AG04450 (cell line): ENCODE measurements at regions not wholly inside any gene's neighbourhood (a gene's known extent, or its start where the extent isn't known, plus 50 kb on each side); places are given as distances from the start of the nearest gene placed in this dataset.
A peak's percentile ranks its signal among the peaks of the same experiment; 100 is the strongest.

Experiments used
- CTCF ChIA-PET: fragments of 300-600, 350-600 bp; formaldehyde crosslinking; extraction: SDS; loops from one replicate; lab custom pipeline; 2022; ENCODE audit warnings: antibody characterized with exemption, inconsistent platforms; lab: Charles Lee
- POLR2A ChIA-PET: fragments of 350-600 bp; formaldehyde crosslinking; extraction: SDS; loops from one replicate; lab custom pipeline; 2021; ENCODE audit warnings: antibody characterized with exemption, inconsistent platforms; lab: Yijun Ruan, JAX
- DNase-seq: peaks from one replicate; pipeline ENCODE4 v3.0.0-alpha.2; 2011; ENCODE audit warnings: low read depth, low spot score
- H3K27ac ChIP-seq: one replicate; pipeline ENCODE4 v1.5.1; 2012; ENCODE audit warnings: low read depth, low read length, control low read depth
- H3K27me3 ChIP-seq: one replicate; pipeline ENCODE4 v1.6.0; 2012; ENCODE audit warnings: low read length; ENCODE audit not compliant: control insufficient read depth, insufficient read depth
- H3K4me3 ChIP-seq: 2 replicates; pipeline ENCODE4 v1.5.1; 2011; ENCODE audit warnings: mild to moderate bottlenecking, low read depth, low read length, control low read depth
- H3K9me3 ChIP-seq: 2 replicates; pipeline ENCODE4 v1.5.1; 2012; ENCODE audit warnings: low read length; ENCODE audit not compliant: control insufficient read depth, insufficient read depth
- CTCF ChIP-seq: IDR thresholded peaks from 2 replicates; pipeline ENCODE4 v1.5.1; 2011; ENCODE audit warnings: low read depth, low read length, control low read depth, inconsistent platforms

- DNase-seq = no peak
- Histone ChIP-seq H3K27ac (peak overlapping the region; percentile 80), H3K9me3 (peaks cover 10% of the 10 kb centered on the region), H3K4me3 (no peak overlapping the region), H3K27me3 (no peaks in the 10 kb centered on the region)
- POLR2A ChIA-PET = no interaction called here
- CTCF ChIA-PET = interaction anchor here (0.6 kb wide), 1 partner anchor 21 kb away, joined by 3 read pairs; no protein-coding TSS in a partner anchor
- no peak for TF ChIP-seq CTCF
Observed at GRCh38 chr5:54645882-54646355, 128.4 kb downstream of the SNX18 start.

GRCh38 chr5:54644226-54644625 is 126.7 kb downstream of the SNX18 start:
- H3K27me3 ChIP-seq = no peaks in the 10 kb centered on the region
- no peak for TF ChIP-seq CTCF
- H3K27ac ChIP-seq = peak overlapping the region; percentile 32
- ChIA-PET POLR2A (interaction anchor here (0.7 kb wide), 2 partner anchors 12 to 193 kb away, joined by 3 read pairs; no protein-coding TSS in a partner anchor), CTCF (no interaction called here)
- no peak overlapping the region for H3K4me3 ChIP-seq
- DNase-seq = peak; percentile 65
- peaks cover 8% of the 10 kb centered on the region for H3K9me3 ChIP-seq

- Histone ChIP-seq H3K27me3 (no peaks in the 10 kb centered on the region), H3K4me3 (no peak overlapping the region), H3K9me3 (peaks cover 3% of the 10 kb centered on the region), H3K27ac (peak overlapping the region; percentile 32)
- DNase-seq = no peak
- CTCF ChIA-PET = no interaction called here
- POLR2A ChIA-PET = interaction anchor here (0.7 kb wide), 2 partner anchors 12 to 193 kb away, joined by 3 read pairs; no protein-coding TSS in a partner anchor
- TF ChIP-seq CTCF = no peak
Observed at GRCh38 chr5:54643685-54644106, 126.1 kb downstream of the SNX18 start.

DNA sequence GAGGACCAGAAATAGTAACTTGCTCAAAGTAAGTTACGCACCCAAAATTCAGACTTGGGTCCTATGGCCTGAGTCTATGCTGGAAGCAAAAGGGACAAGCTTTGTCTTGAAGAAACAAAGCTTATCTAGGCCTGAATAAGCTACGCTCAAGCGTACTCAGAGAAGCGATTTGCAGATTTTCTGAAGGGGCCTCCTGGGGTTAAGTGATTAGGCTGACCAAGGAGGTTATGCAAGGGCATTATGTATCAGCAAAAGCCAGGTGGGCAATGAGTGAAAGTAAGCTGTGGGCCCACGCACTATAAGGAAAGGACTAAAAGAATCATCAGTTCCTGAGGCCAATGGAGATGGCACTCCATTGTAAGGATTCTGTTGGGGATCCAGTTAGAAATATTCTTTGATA is 122.1 kb downstream of the SNX18 start:
- Histone ChIP-seq H3K9me3 (no peaks in the 10 kb centered on the region), H3K27me3 (no peaks in the 10 kb centered on the region), H3K4me3 (no peak overlapping the region), H3K27ac (no peak overlapping the region)
- POLR2A ChIA-PET = no interaction called here
- no peak for TF ChIP-seq CTCF
- no peak for DNase-seq
- CTCF ChIA-PET = interaction anchor here (0.8 kb wide), 1 partner anchor 12 kb away, joined by 3 read pairs; no protein-coding TSS in a partner anchor

DNA sequence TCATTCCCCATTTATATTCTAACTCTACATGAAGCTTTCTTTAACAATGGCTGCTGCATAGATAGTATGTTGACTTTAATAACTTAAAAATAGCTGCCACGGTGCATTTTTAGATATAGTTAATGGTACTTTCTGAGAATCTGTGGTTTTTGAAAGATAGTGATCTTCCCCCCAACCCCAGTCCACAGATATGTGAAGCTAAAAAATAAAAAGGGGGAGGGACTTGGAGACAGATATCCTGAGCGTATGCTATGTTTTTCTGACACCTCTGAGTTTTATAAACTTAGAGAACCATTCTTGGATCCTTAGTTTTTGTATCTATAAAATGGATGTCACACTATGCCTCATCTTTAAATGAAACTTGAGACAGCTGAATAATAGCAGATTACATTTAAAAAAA is 120.5 kb downstream of the SNX18 start:
- H3K9me3 ChIP-seq = no peaks in the 10 kb centered on the region
- CTCF ChIA-PET = interaction anchor here (1.2 kb wide), 1 partner anchor 207 kb away, joined by 3 read pairs; no protein-coding TSS in a partner anchor
- TF ChIP-seq CTCF = no peak
- DNase-seq = no peak
- POLR2A ChIA-PET = interaction anchor here (0.7 kb wide), 1 partner anchor 13 kb away, joined by 5 read pairs; no protein-coding TSS in a partner anchor
- no peak overlapping the region for H3K4me3 ChIP-seq
- H3K27me3 ChIP-seq = no peaks in the 10 kb centered on the region
- H3K27ac ChIP-seq = no peak overlapping the region
